Stimulated activated CD4-positive, alpha-beta T cell treated with anti-CD3 and anti-CD28 coated beads, TNF-alpha, amount 100 ng/mL, for 48 hours (primary cell): ENCODE measurements at regions not wholly inside any gene's neighbourhood (a gene's known extent, or its start where the extent isn't known, plus 50 kb on each side); places are given as distances from the start of the nearest gene placed in this dataset.
"Not testable (repeated sequence)": the region's sequence is repeated elsewhere in the genome, so short reads cannot be mapped to it uniquely, and the experiment has no call there.

Experiments
- DNase-seq, 3 donors: peaks; one replicate each; pipeline ENCODE4 v3.0.0-alpha.2; 2020; ENCODE audit warnings: low read depth in 3 of 3

GRCh38 chr21:33994373-33994772 lies 78.8 kb upstream of the ATP5PO start:
- DNase-seq, result no peak

- no peak for DNase-seq
Measured at GRCh38 chr21:33993286-33994231, 78.0 kb upstream of the ATP5PO start.

GRCh38 chr21:33992412-33992811 lies 76.8 kb upstream of the ATP5PO start:
- not testable (repeated sequence) for DNase-seq

GRCh38 chr21:33991133-33991532 lies 75.5 kb upstream of the ATP5PO start:
- DNase-seq, result no peak

GRCh38 chr21:33989440-33989839 lies 73.8 kb upstream of the ATP5PO start:
- no peak for DNase-seq

GRCh38 chr21:33988237-33989017 lies 72.8 kb upstream of the ATP5PO start:
- DNase-seq, result no peak

- DNase-seq, result no peak
Measured at GRCh38 chr21:33987461-33987860, 71.9 kb upstream of the ATP5PO start.

GRCh38 chr21:33985117-33986050 lies 69.8 kb upstream of the ATP5PO start:
- DNase-seq, result no peak

GRCh38 chr21:33984021-33984481 lies 68.4 kb upstream of the ATP5PO start:
- no peak for DNase-seq

GRCh38 chr21:33981391-33982101 lies 65.9 kb upstream of the ATP5PO start:
- no peak for DNase-seq

- no peak for DNase-seq
Measured at GRCh38 chr21:33980276-33980916, 64.8 kb upstream of the ATP5PO start.

- no peak for DNase-seq
Measured at GRCh38 chr21:33978585-33978984, 63.0 kb upstream of the ATP5PO start.

GRCh38 chr21:33977721-33978369 lies 62.2 kb upstream of the ATP5PO start:
- no peak for DNase-seq

- no peak for DNase-seq
Measured at GRCh38 chr21:33977017-33977720, 61.6 kb upstream of the ATP5PO start.

GRCh38 chr21:33976082-33977016 lies 60.7 kb upstream of the ATP5PO start:
- peak; percentile 32 to 57 (median 56) for DNase-seq

- DNase-seq, result peak; percentile 34 to 67 (median 50)
Measured at GRCh38 chr21:33975548-33976081, 60.0 kb upstream of the ATP5PO start.

- DNase-seq, result no peak
Measured at GRCh38 chr21:33974513-33975468, 59.2 kb upstream of the ATP5PO start.
